NCI-H2081 treated with DMSO at 0.1 percent for 48 hours (cell line): ENCODE measurements at regions not wholly inside any gene's neighbourhood (a gene's known extent, or its start where the extent isn't known, plus 50 kb on each side); places are given as distances from the start of the nearest gene placed in this dataset.
A peak's percentile ranks its signal among the peaks of the same experiment; 100 is the strongest.

Source experiments
- DNase-seq: peaks from one replicate; lab custom pipeline; 2025; lab: John Stamatoyannopoulos, UW

DNA sequence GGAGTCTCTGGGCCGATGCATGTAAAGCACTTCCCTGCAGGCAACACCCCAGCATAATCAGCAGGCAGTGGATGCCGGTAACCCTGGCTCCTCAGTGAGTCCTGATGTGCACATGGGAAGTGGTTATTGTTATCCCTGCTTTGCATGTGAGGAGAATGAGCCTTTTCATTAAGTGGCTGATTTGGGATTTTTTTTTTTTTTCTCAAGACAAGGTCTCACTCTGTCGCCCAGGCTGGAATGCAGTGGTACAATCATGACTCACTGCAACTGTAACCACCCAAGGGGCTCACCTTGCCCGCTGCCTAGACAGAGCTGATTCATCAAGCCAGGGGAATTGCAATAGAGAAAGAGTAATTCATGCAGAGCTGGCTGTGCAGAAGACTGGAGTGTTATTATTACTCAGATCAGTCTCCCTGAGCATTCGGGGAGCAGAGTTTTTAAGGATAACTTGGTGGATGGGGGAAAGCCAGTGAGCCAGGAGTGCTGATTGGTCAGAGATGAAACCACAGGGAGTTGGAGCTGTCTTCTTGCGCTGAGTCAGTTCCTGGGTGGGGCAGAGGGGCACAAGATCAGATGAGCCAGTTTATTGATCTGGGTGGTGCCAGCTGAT lies 95.4 kb downstream of the SOCS6 start:
- no peak for DNase-seq

DNA sequence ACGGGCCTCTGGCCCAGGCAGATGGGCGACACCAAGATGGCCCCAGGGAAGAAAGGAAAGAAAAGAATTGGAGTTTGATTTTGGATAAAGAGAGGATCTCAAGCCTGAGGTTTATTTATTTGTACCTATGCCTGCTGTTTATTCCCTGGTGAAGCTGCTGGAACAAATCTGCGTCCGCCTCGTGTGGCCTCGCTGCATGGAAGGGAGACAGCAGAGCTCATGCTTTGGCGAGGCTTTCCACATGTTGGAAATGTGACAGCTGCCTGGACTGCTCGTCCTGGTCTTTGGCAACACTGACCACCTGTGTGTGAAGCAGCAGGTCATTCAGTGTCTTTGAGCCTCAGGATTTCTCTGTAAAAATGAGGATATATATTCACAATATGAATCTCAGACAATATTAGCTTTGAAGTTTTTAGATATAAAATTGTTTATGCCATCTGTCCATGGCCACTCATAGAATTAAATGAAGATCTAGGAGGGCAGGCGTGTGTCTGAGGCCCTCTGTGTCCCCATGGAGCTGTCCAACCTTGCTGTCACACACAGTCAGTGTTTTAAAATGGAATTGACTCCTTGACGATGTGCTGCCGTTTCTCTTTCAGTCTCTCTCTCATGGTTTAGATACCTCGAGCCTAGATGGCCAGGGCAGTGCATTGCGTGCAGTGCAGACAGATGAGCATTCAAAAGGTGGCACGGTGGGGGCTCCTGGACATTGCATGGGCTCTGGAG lies 94.3 kb downstream of the SOCS6 start:
- no peak for DNase-seq

GRCh38 chr18:70382017-70382416 lies 93.2 kb downstream of the SOCS6 start:
- no peak for DNase-seq

DNA sequence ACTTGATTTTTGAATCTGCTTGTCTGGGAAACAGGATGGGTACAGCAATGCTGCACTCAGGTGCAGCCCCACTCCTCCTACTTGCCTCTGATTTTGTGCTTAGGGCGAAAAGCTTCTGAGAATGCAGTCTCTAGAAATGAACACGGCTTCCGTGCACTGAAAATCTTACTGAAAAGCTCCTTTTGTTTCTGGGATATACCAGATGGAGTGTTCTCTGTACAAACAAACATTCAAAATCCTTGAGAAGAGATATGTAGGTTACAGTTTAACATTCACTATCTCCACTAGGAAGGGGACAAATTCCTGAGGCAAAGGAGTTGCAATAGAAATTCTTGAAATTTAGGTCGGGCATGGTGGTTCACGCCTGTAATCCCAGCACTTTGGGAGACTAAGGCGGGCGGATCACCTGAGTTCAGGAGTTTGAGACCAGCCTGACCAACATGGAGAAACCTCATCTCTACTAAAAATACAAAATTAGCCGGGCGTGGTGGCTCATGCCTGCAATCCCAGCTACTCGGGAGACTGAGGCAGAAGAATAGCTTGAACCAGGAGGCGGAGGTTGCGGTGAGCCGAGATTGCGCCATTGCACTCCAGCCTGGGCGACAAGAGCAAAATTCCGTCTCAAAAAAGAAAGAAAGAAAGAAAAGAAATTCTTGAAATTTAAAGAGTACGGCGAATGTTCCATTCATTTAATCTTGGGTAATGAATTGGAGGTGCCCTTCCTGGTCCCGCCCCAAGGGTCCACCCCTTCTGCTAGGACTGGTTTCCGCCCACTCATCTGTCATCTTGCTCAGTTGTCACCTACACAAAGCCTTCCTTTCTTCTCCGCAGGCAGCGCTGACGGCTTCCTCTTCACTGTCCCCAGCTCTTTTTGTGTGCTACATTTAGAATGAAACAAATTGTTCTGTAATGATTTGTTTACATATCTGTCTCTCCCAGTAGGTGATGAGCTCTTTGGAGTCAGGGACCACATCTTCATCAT lies 92.4 kb downstream of the SOCS6 start:
- DNase-seq = peak; percentile 76
